Body of pancreas (tissue), 4 donors: ENCODE measurements at regions not wholly inside any gene's neighbourhood (a gene's known extent, or its start where the extent isn't known, plus 50 kb on each side); places are given as distances from the start of the nearest gene placed in this dataset.

ENCODE experiments used
- CTCF ChIP-seq, 7 experiments: fragments of 450-650 bp in 4 of 7; fragments of 200-600 bp in 3 of 7; sonication (generic) in 3 of 7; IDR thresholded peaks; one replicate each; pipeline ENCODE4 v1.5.1; 2016 to 2019; ENCODE audit warnings: antibody characterized with exemption in 7 of 7
- POLR2A ChIP-seq, 3 donors: fragments of 450-650 bp; IDR thresholded peaks; one replicate each; pipeline ENCODE4 v1.6.1; 2016; ENCODE audit warnings: antibody characterized with exemption in 3 of 3, mild to moderate bottlenecking in 2 of 3

GRCh38 chr14:49203676-49204075 is 382.5 kb downstream of the RPS29 start:
- TF ChIP-seq CTCF (IDR thresholded peaks at IDR 0.05) (no peak), POLR2A (IDR thresholded peaks at IDR 0.05) (no peak)
